H9 (cell line): ENCODE measurements at regions not wholly inside any gene's neighbourhood (a gene's known extent, or its start where the extent isn't known, plus 50 kb on each side); places are given as distances from the start of the nearest gene placed in this dataset.
A peak's percentile ranks its signal among the peaks of the same experiment; 100 is the strongest.

Experiments used
- DNase-seq: peaks from one replicate; pipeline ENCODE4 v3.0.0-alpha.2; 2017
- H2AFZ ChIP-seq: one replicate; pipeline ENCODE4 v1.6.1; 2013; ENCODE audit warnings: mild to moderate bottlenecking, low read length, control low read depth, moderate library complexity
- H2AK5ac ChIP-seq: 2 replicates; pipeline ENCODE4 v1.6.1; 2013; ENCODE audit warnings: low read length, control low read depth, mixed read lengths; ENCODE audit not compliant: insufficient read length
- H2BK120ac ChIP-seq: one replicate; pipeline ENCODE4 v1.6.1; 2013; ENCODE audit warnings: low read depth, mild to moderate bottlenecking, low read length, control low read depth, inconsistent platforms; ENCODE audit not compliant: poor library complexity, severe bottlenecking
- H2BK12ac ChIP-seq: 2 replicates; pipeline ENCODE4 v1.6.1; 2013; ENCODE audit warnings: low read length, control low read depth, mixed read lengths, low read depth; ENCODE audit not compliant: insufficient read length
- H2BK15ac ChIP-seq: 2 replicates; pipeline ENCODE4 v1.6.1; 2013; ENCODE audit warnings: low read depth, low read length, control low read depth
- H2BK20ac ChIP-seq: one replicate; pipeline ENCODE4 v1.6.1; 2013; ENCODE audit warnings: low read depth, mild to moderate bottlenecking, low read length, control low read depth, inconsistent platforms; ENCODE audit not compliant: poor library complexity, severe bottlenecking
- H2BK5ac ChIP-seq: 2 replicates; pipeline ENCODE4 v1.6.1; 2013; ENCODE audit warnings: low read length, control low read depth, mixed read lengths; ENCODE audit not compliant: insufficient read length
- H3K14ac ChIP-seq: 2 replicates; pipeline ENCODE4 v1.6.1; 2013; ENCODE audit warnings: low read length, control low read depth; ENCODE audit not compliant: insufficient read depth
- H3K18ac ChIP-seq: 2 replicates; pipeline ENCODE4 v1.6.1; 2013; ENCODE audit warnings: low read depth, mild to moderate bottlenecking, mixed read lengths, low read length, control low read depth; ENCODE audit not compliant: insufficient read length
- H3K23ac ChIP-seq: 2 replicates; pipeline ENCODE4 v1.6.1; 2013; ENCODE audit warnings: low read length, control low read depth, mixed read lengths, low read depth; ENCODE audit not compliant: insufficient read length
- H3K23me2 ChIP-seq: 2 replicates; pipeline ENCODE4 v1.6.1; 2013; ENCODE audit warnings: low read depth, mild to moderate bottlenecking, mixed read lengths, low read length, control low read depth; ENCODE audit not compliant: insufficient read length, poor library complexity, severe bottlenecking
- H3K27ac ChIP-seq: 2 replicates; pipeline ENCODE4 v1.5.1; 2013; ENCODE audit warnings: low read length, control low read depth, mixed read lengths, low read depth; ENCODE audit not compliant: insufficient read length
- H3K27me3 ChIP-seq: 2 replicates; pipeline ENCODE4 v1.6.1; 2013; ENCODE audit warnings: low read length, control low read depth, inconsistent platforms; ENCODE audit not compliant: insufficient read depth
- H3K4ac ChIP-seq: 2 replicates; pipeline ENCODE4 v1.6.1; 2013; ENCODE audit warnings: low read depth, mild to moderate bottlenecking, control low read depth, inconsistent platforms, low read length, moderate library complexity
- H3K4me1 ChIP-seq: 2 replicates; pipeline ENCODE4 v1.6.1; 2013; ENCODE audit warnings: low read length, control low read depth, inconsistent platforms; ENCODE audit not compliant: insufficient read depth
- H3K4me2 ChIP-seq: 2 replicates; pipeline ENCODE4 v1.6.1; 2013; ENCODE audit warnings: low read length, control low read depth, mixed read lengths; ENCODE audit not compliant: insufficient read length, insufficient read depth
- H3K56ac ChIP-seq: 2 replicates; pipeline ENCODE4 v1.6.1; 2013; ENCODE audit warnings: low read depth, mild to moderate bottlenecking, mixed read lengths, low read length, control low read depth; ENCODE audit not compliant: insufficient read length
- H3K79me1 ChIP-seq: 2 replicates; pipeline ENCODE4 v1.6.1; 2013; ENCODE audit warnings: low read depth, mild to moderate bottlenecking, moderate library complexity, low read length, control low read depth, inconsistent platforms; ENCODE audit not compliant: insufficient read depth, poor library complexity, severe bottlenecking
- H3K79me2 ChIP-seq: 2 replicates; pipeline ENCODE4 v1.6.1; 2013; ENCODE audit warnings: low read length, control low read depth, inconsistent platforms; ENCODE audit not compliant: insufficient read depth
- H3K9ac ChIP-seq: 2 replicates; pipeline ENCODE4 v1.6.1; 2013; ENCODE audit warnings: low read length, control low read depth, mixed read lengths; ENCODE audit not compliant: insufficient read length; ENCODE audit errors: extremely low read depth
- H3K9me3 ChIP-seq: one replicate; pipeline ENCODE4 v1.6.1; 2013; ENCODE audit warnings: low read depth, low read length, inconsistent platforms; ENCODE audit not compliant: control insufficient read depth
- H3T11ph ChIP-seq: one replicate; pipeline ENCODE4 v1.6.1; 2013; ENCODE audit warnings: mild to moderate bottlenecking, low read length, control low read depth, inconsistent platforms
- H4K20me1 ChIP-seq: one replicate; pipeline ENCODE4 v1.6.1; 2013; ENCODE audit not compliant: control insufficient read depth, insufficient read length, insufficient read depth
- H4K5ac ChIP-seq: 2 replicates; pipeline ENCODE4 v1.6.1; 2013; ENCODE audit warnings: low read depth, mild to moderate bottlenecking, mixed read lengths, low read length, control low read depth; ENCODE audit not compliant: insufficient read length
- H4K8ac ChIP-seq: replicated peaks from 2 replicates; pipeline ENCODE4 v1.6.1; 2013; ENCODE audit warnings: low read length, control low read depth, mixed read lengths, low read depth; ENCODE audit not compliant: insufficient read length
- H4K91ac ChIP-seq: 2 replicates; pipeline ENCODE4 v1.6.1; 2013; ENCODE audit warnings: low read depth, mild to moderate bottlenecking, moderate library complexity, mixed read lengths, low read length, control low read depth; ENCODE audit not compliant: insufficient read length
- H3K27ac Mint-ChIP-seq, 3 experiments: 2 replicates in 2 of 3; 3 replicates in 1 of 3; pipeline ENCODE4 v1.8.0; 2020 to 2021; ENCODE audit warnings: mixed read lengths in 3 of 3, mild to moderate bottlenecking in 1 of 3, moderate library complexity in 1 of 3
- H3K27me3 Mint-ChIP-seq: 2 replicates; pipeline ENCODE4 v1.8.0; 2021; ENCODE audit warnings: low read depth, mild to moderate bottlenecking, moderate library complexity, mixed read lengths
- H3K36me3 Mint-ChIP-seq, 3 experiments: 2 replicates in 2 of 3; 3 replicates in 1 of 3; pipeline ENCODE4 v1.8.0; 2020 to 2021; ENCODE audit warnings: low read depth in 3 of 3, mixed read lengths in 3 of 3; ENCODE audit not compliant: insufficient read depth in 1 of 3
- H3K4me1 Mint-ChIP-seq, 2 experiments: 2 replicates each; pipeline ENCODE4 v1.8.0; 2020; ENCODE audit warnings: mixed read lengths in 2 of 2
- H3K4me3 Mint-ChIP-seq, 2 experiments: 2 replicates in 1 of 2; 3 replicates in 1 of 2; pipeline ENCODE4 v1.8.0; 2020 to 2021; ENCODE audit warnings: mild to moderate bottlenecking in 2 of 2, mixed read lengths in 2 of 2, moderate library complexity in 1 of 2
- H3K9me3 Mint-ChIP-seq, 2 experiments: 2 replicates in 1 of 2; 3 replicates in 1 of 2; pipeline ENCODE4 v1.8.0; 2020; ENCODE audit warnings: mild to moderate bottlenecking in 2 of 2, mixed read lengths in 2 of 2, moderate library complexity in 1 of 2
- CTCF ChIP-seq: fragments of 200-600 bp; sonication (generic); conservative IDR thresholded peaks from 3 replicates; pipeline ENCODE4 v1.8.0; 2021; ENCODE audit warnings: antibody characterized with exemption, mild to moderate bottlenecking
- WGBS: extraction: QIAGEN DNeasy Blood & Tissue Kit; methylation state at CpG from one replicate; pipeline ENCODE4 v1.1.7; 2013; ENCODE audit warnings: missing lambda C conversion rate, low lambda C conversion rate, mixed read lengths; ENCODE audit not compliant: insufficient read length; ENCODE audit errors: extremely low coverage; 5-methylcytosine and 5-hydroxymethylcytosine counted together

- no peak for DNase-seq
- H3K23ac ChIP-seq = no peak overlapping the region
- H3K14ac ChIP-seq = no peak overlapping the region
- H3K56ac ChIP-seq = no peak overlapping the region
- no peak overlapping the region for H4K5ac ChIP-seq
- H4K20me1 ChIP-seq = no peaks in the 10 kb centered on the region
- H3K9me3 ChIP-seq = no peaks in the 10 kb centered on the region
- no peak overlapping the region for H2BK15ac ChIP-seq
- H2AFZ ChIP-seq = no peak overlapping the region
- no peak overlapping the region for H2BK20ac ChIP-seq
- H3K9ac ChIP-seq = no peak overlapping the region
- no peaks in the 10 kb centered on the region for H3K4me1 ChIP-seq
- no peak overlapping the region for H2AK5ac ChIP-seq
- no peaks in the 10 kb centered on the region for H3K79me1 ChIP-seq
- no peak overlapping the region for H3T11ph ChIP-seq
- H3K79me2 ChIP-seq = no peaks in the 10 kb centered on the region
- H3K27me3 ChIP-seq = no peaks in the 10 kb centered on the region
- no peak overlapping the region for H4K91ac ChIP-seq
- H3K36me3 Mint-ChIP-seq = no peaks in the 10 kb centered on the region
- H3K27me3 Mint-ChIP-seq = peaks cover 2% of the 10 kb centered on the region
- no peak overlapping the region for H3K27ac ChIP-seq
- H3K4ac ChIP-seq = no peak overlapping the region
- peak overlapping the region in 1 of 3 experiments; percentile 82; a peak in 2 of 7 replicates for H3K27ac Mint-ChIP-seq
- no peak overlapping the region for H3K18ac ChIP-seq
- no peak overlapping the region for H3K4me3 Mint-ChIP-seq
- H3K4me2 ChIP-seq = no peak overlapping the region
- no peak for TF ChIP-seq CTCF
- H2BK120ac ChIP-seq = no peak overlapping the region
- H3K4me1 Mint-ChIP-seq = peaks cover 3 to 7% of the 10 kb centered on the region in 2 experiments; a peak in 3 of 4 replicates
- H2BK5ac ChIP-seq = no peak overlapping the region
- no peak overlapping the region for H4K8ac ChIP-seq
- no peaks in the 10 kb centered on the region for H3K23me2 ChIP-seq
- no peak overlapping the region for H2BK12ac ChIP-seq
- WGBS = no CpG with 5 or more reads among the region's 20 CpGs
- no peaks in the 10 kb centered on the region for H3K9me3 Mint-ChIP-seq
These were observed 97.6 kb downstream of the NPIPB11 start for GRCh38 chr16:29308644-29309546.
